H1 (cell line): ENCODE measurements at regions not wholly inside any gene's neighbourhood (a gene's known extent, or its start where the extent isn't known, plus 50 kb on each side); places are given as distances from the start of the nearest gene placed in this dataset.

Experiments used
- EGR1 ChIP-seq: IDR thresholded peaks from 2 replicates; pipeline ENCODE4 v1.6.1; 2011; ENCODE audit warnings: low read depth, low read length, borderline replicate concordance
- KDM5A ChIP-seq: fragments of 200-600 bp; IDR thresholded peaks from 2 replicates; pipeline ENCODE4 v1.7.1; 2012; ENCODE audit warnings: mild to moderate bottlenecking, low read length, inconsistent platforms, mixed read lengths
- TEAD4 ChIP-seq: IDR thresholded peaks from 2 replicates; pipeline ENCODE4 v1.6.1; 2012; ENCODE audit warnings: low read depth, low read length, inconsistent platforms, mixed read lengths

DNA sequence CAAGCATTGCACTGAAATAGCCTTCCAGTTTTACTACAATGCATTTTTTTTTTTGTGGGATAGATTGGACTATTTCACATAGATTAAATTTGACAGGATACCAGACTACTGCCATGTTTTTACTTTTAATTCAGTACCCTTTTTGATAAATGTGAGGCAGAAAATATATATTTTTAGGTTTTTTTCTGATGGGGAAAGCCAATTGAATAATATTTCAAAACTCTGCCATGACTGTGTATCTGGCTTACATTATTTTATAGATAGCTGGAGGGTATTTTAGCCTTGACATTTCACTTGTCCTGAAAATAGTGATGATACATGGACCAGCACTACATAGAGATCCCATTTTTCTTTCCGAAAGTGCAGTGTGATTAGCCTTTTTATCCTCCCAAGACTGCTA is 133.5 kb upstream of the PRR16 start (continued):
- TF ChIP-seq KDM5A (no peak), TEAD4 (no peak), EGR1 (no peak)
